HFF-Myc (cell line): ENCODE measurements at regions not wholly inside any gene's neighbourhood (a gene's known extent, or its start where the extent isn't known, plus 50 kb on each side); places are given as distances from the start of the nearest gene placed in this dataset.
"Not testable (repeated sequence)": the region's sequence is repeated elsewhere in the genome, so short reads cannot be mapped to it uniquely, and the experiment has no call there.

ENCODE experiments used
- DNase-seq: peaks from one replicate; pipeline ENCODE4 v3.0.0-alpha.2; 2011; ENCODE audit warnings: low read depth; ENCODE audit errors: extremely low read depth
- H3K4me3 ChIP-seq: replicated peaks from 2 replicates; pipeline ENCODE4 v1.5.1; 2011; ENCODE audit warnings: low read depth, mild to moderate bottlenecking, control low read depth, low read length
- CTCF ChIP-seq: IDR thresholded peaks from 2 replicates; pipeline ENCODE4 v1.5.1; 2012; ENCODE audit warnings: mild to moderate bottlenecking, low read depth, low read length, control low read depth; ENCODE audit errors: missing control alignments

DNA sequence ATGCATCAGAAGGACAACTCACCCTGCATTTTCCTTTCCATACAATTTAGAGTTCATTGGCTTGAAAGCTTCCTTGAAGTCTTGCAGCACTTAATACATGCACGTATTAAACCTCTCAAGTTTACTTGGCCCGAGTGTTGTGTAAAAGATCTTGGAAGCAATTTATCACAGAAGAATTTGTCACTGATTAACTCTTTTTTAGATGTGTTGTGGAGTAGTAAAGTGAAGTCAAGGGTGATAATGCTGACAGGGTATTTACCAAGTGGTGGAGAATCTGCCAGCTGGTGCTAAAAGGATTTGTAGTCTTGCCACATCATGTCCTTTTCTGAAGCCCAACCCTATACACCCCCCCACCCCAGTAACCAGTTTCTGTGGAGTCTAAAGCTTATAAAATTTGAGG is 421.0 kb upstream of the MIR17HG start:
- no peak overlapping the region for H3K4me3 ChIP-seq
- no peak for TF ChIP-seq CTCF
- DNase-seq = no peak

DNA sequence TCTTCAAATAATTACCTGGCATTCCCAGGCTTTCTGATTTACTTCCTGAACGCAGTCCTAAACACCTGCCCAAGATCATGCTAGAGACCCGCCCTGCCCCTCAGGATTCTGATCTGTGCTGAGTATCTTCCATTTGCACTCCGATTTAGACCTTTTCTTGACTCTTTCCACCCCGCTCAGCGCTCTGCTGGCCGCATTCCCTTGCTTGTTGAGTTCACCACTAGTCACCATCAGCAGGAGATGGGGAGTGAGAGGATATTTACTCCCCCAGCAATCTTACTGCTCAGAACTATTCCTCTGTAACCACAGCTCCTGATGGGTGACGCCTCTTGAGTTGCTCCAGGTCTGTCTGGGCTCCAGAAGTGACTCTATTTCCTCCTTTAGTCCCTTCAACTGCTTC is 419.4 kb upstream of the MIR17HG start:
- TF ChIP-seq CTCF = no peak
- H3K4me3 ChIP-seq = no peak overlapping the region
- no peak for DNase-seq

GRCh38 chr13:90933097-90933826 is 414.2 kb upstream of the MIR17HG start:
- no peak for TF ChIP-seq CTCF
- no peak overlapping the region for H3K4me3 ChIP-seq
- DNase-seq = no peak

DNA sequence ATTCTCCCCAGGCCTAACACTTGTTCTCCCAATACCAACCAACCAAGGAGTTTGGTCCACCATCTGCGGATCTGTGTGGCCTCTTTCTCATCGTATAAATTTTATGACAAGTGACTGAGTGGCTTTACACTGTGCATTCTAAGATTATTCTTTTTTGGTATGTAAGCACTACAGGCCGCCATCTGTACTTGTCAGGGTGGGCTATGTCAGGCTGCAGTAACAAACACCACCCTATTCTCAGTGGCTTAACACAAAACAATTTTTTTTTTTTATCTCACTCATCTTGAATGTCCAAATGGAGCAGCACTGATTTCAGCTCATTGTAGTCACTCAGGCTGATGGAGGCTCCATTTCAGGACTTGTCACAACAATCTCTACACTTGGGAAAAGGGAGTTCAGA is 412.7 kb upstream of the MIR17HG start:
- DNase-seq = no peak
- no peak overlapping the region for H3K4me3 ChIP-seq
- no peak for TF ChIP-seq CTCF

- DNase-seq = no peak
- TF ChIP-seq CTCF = no peak
- no peak overlapping the region for H3K4me3 ChIP-seq
These were observed 408.6 kb upstream of the MIR17HG start for GRCh38 chr13:90938848-90939247.

- H3K4me3 ChIP-seq = no peak overlapping the region
- DNase-seq = no peak
- no peak for TF ChIP-seq CTCF
These were observed 403.5 kb upstream of the MIR17HG start for GRCh38 chr13:90943946-90944345.

GRCh38 chr13:90945146-90945545 is 402.3 kb upstream of the MIR17HG start:
- not testable (repeated sequence) for H3K4me3 ChIP-seq, DNase-seq

GRCh38 chr13:90946125-90946524 is 401.4 kb upstream of the MIR17HG start:
- DNase-seq, H3K4me3 ChIP-seq: not testable (repeated sequence)
